ENCODE measurements at regions not wholly inside any gene's neighbourhood (a gene's known extent, or its start where the extent isn't known, plus 50 kb on each side); places are given as distances from the start of the nearest gene placed in this dataset.

GRCh38 chr2:41904459-41904858 lies 143.4 kb upstream of the PKDCC start:
- TF ChIP-seq CTCF (IDR thresholded peaks at IDR 0.05) (no peak), POLR2A (IDR thresholded peaks at IDR 0.05) (no peak)
